Osteoblast (primary cell): ENCODE measurements at regions not wholly inside any gene's neighbourhood (a gene's known extent, or its start where the extent isn't known, plus 50 kb on each side); places are given as distances from the start of the nearest gene placed in this dataset.

Source experiments
- DNase-seq: peaks from one replicate; pipeline ENCODE4 v3.0.0; 2011; ENCODE audit warnings: low spot score, mixed read lengths; ENCODE audit not compliant: insufficient read length; ENCODE audit errors: missing footprints
- H2AFZ ChIP-seq: 2 replicates; pipeline ENCODE4 v1.6.0; 2011; ENCODE audit warnings: mild to moderate bottlenecking, low read length
- H3K27ac ChIP-seq: 2 replicates; pipeline ENCODE4 v1.5.1; 2011; ENCODE audit warnings: mild to moderate bottlenecking, low read depth, low read length, moderate library complexity
- H3K27me3 ChIP-seq: 2 replicates; pipeline ENCODE4 v1.6.0; 2012; ENCODE audit warnings: mild to moderate bottlenecking, control low read depth, inconsistent platforms, low read length, moderate library complexity; ENCODE audit not compliant: insufficient read depth
- H3K36me3 ChIP-seq: 2 replicates; pipeline ENCODE4 v1.5.1; 2011; ENCODE audit warnings: mild to moderate bottlenecking, low read length, control low read depth, moderate library complexity; ENCODE audit not compliant: insufficient read depth
- H3K4me1 ChIP-seq: 2 replicates; pipeline ENCODE4 v1.5.1; 2011; ENCODE audit warnings: mild to moderate bottlenecking, low read length, control low read depth, moderate library complexity; ENCODE audit not compliant: insufficient read depth
- H3K4me2 ChIP-seq: 2 replicates; pipeline ENCODE4 v1.6.0; 2011; ENCODE audit warnings: mild to moderate bottlenecking, low read length; ENCODE audit not compliant: insufficient read depth
- H3K4me3 ChIP-seq: fragments of 200-600 bp; sonication (generic); 3 replicates; pipeline ENCODE4 v1.5.1; 2012; ENCODE audit warnings: mild to moderate bottlenecking, low read length, inconsistent platforms; ENCODE audit not compliant: insufficient read depth
- H3K79me2 ChIP-seq: 2 replicates; pipeline ENCODE4 v1.6.0; 2012; ENCODE audit warnings: mild to moderate bottlenecking, low read length, control low read depth, inconsistent platforms; ENCODE audit not compliant: insufficient read depth
- H3K9me3 ChIP-seq: 2 replicates; pipeline ENCODE4 v1.5.1; 2011; ENCODE audit warnings: low read depth, low read length, control low read depth
- H4K20me1 ChIP-seq: 2 replicates; pipeline ENCODE4 v1.6.0; 2012; ENCODE audit warnings: mild to moderate bottlenecking, low read length, control low read depth; ENCODE audit not compliant: insufficient read depth
- CTCF ChIP-seq: IDR thresholded peaks from 2 replicates; pipeline ENCODE4 v1.5.1; 2011; ENCODE audit warnings: mild to moderate bottlenecking, low read depth, low read length, moderate library complexity; ENCODE audit errors: extremely low read depth

GRCh38 chr10:130470286-130470685 is 334.1 kb downstream of the GLRX3 start:
- H3K9me3 ChIP-seq: peaks cover 8% of the 10 kb centered on the region

GRCh38 chr10:130470973-130471372 is 334.8 kb downstream of the GLRX3 start:
- Histone ChIP-seq H3K27me3 (no peaks in the 10 kb centered on the region), H3K4me2 (no peak overlapping the region), H3K4me3 (no peak overlapping the region), H2AFZ (no peak overlapping the region), H3K9me3 (peaks cover 8% of the 10 kb centered on the region), H4K20me1 (no peaks in the 10 kb centered on the region), H3K4me1 (no peaks in the 10 kb centered on the region), H3K36me3 (no peaks in the 10 kb centered on the region), H3K79me2 (no peaks in the 10 kb centered on the region), H3K27ac (no peak overlapping the region)
- DNase-seq: no peak
- TF ChIP-seq CTCF: no peak

More at GRCh38 chr10:130470286-130470685, 334.1 kb downstream of the GLRX3 start:
- Histone ChIP-seq H3K4me1 (no peaks in the 10 kb centered on the region), H3K27me3 (no peaks in the 10 kb centered on the region), H3K4me3 (no peak overlapping the region), H3K79me2 (no peaks in the 10 kb centered on the region), H4K20me1 (no peaks in the 10 kb centered on the region), H2AFZ (no peak overlapping the region), H3K36me3 (no peaks in the 10 kb centered on the region), H3K27ac (no peak overlapping the region), H3K4me2 (no peak overlapping the region)
- no peak for TF ChIP-seq CTCF
- DNase-seq: no peak

- DNase-seq: no peak
- peaks cover 8% of the 10 kb centered on the region for H3K9me3 ChIP-seq
Measured at GRCh38 chr10:130471486-130471885, 335.3 kb downstream of the GLRX3 start.

GRCh38 chr10:130472236-130472635 is 336.0 kb downstream of the GLRX3 start:
- Histone ChIP-seq H3K4me1 (no peaks in the 10 kb centered on the region), H3K27ac (no peak overlapping the region), H3K79me2 (no peaks in the 10 kb centered on the region), H3K9me3 (peaks cover 8% of the 10 kb centered on the region), H3K36me3 (no peaks in the 10 kb centered on the region), H3K4me2 (no peak overlapping the region), H2AFZ (no peak overlapping the region), H3K27me3 (no peaks in the 10 kb centered on the region), H4K20me1 (no peaks in the 10 kb centered on the region), H3K4me3 (no peak overlapping the region)
- no peak for TF ChIP-seq CTCF
- no peak for DNase-seq

More at GRCh38 chr10:130471486-130471885, 335.3 kb downstream of the GLRX3 start:
- Histone ChIP-seq H3K27ac (no peak overlapping the region), H2AFZ (no peak overlapping the region), H3K4me1 (no peaks in the 10 kb centered on the region), H3K4me3 (no peak overlapping the region), H3K4me2 (no peak overlapping the region), H3K79me2 (no peaks in the 10 kb centered on the region), H3K36me3 (no peaks in the 10 kb centered on the region), H3K27me3 (no peaks in the 10 kb centered on the region), H4K20me1 (no peaks in the 10 kb centered on the region)
- no peak for TF ChIP-seq CTCF
